ENCODE measurements at regions not wholly inside any gene's neighbourhood (a gene's known extent, or its start where the extent isn't known, plus 50 kb on each side); places are given as distances from the start of the nearest gene placed in this dataset.

DNA sequence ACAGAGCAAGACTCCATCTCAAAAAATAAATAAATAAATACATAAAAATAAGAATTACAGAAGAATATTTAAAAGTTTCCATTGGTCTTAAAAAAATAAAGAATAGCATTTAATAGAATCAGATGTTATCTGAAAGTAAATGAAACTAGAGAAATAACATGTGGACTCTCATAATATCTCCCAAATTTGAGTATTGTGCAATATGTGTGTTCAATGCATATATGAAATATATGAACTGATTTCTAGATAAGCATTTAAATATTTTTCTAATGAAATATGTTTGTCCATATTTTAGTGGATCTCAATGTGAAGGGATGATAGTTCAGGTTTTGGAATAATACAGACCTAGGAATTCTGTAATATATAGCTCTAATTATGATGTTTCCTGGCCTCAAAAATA is 265.9 kb upstream of the PMFBP1 start:
- Histone ChIP-seq H3K36me3 (ENCODE audit: control insufficient read depth in 1 of 2, insufficient read depth in 2 of 2, low read length in 1 of 2) (no peaks in the 10 kb centered on the region), H3K27me3 (ENCODE audit: control insufficient read depth in 1 of 2, insufficient read depth in 2 of 2, low read length in 1 of 2) (no peaks in the 10 kb centered on the region), H3K9me3 (ENCODE audit: control insufficient read depth, low read length) (no peaks in the 10 kb centered on the region), H3K27ac (ENCODE audit: low read depth in 1 of 2, low read length in 2 of 2) (no peak overlapping the region), H3K4me1 (ENCODE audit: control insufficient read depth in 1 of 2, insufficient read depth in 2 of 2, low read length in 2 of 2) (no peaks in the 10 kb centered on the region), H3K4me3 (ENCODE audit: low read length in 2 of 2) (no peak overlapping the region)
- intact Hi-C loops (cut with DNase I): no loop called here
- ATAC-seq (ENCODE audit: low FRiP score) (no peak), DNase-seq (no peak)

DNA sequence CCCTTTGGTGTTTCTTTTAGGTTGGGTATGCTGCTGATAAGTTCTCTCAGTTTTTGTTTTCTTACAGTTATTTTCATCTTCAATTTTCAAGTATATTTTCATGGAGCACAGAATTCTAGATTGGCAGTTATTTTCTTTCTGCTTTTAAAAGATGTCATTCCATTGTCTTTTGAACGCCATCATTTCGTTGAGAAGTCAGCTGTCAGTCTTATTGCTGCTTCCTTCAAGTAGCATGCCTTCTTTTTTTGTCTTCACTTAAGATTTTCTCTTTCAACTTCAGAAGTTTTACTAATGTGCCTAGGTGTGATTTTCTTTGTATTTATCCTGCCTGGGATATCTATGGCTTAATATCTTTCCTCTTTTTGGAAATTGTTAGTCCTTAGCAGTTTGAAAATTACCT is 262.2 kb upstream of the PMFBP1 start:
- H3K27me3 ChIP-seq (ENCODE audit: control insufficient read depth in 1 of 2, insufficient read depth in 2 of 2, low read length in 1 of 2): no peaks in the 10 kb centered on the region
- no peaks in the 10 kb centered on the region for H3K36me3 ChIP-seq (ENCODE audit: control insufficient read depth in 1 of 2, insufficient read depth in 2 of 2, low read length in 1 of 2)
- no peak for DNase-seq
- H3K4me3 ChIP-seq (ENCODE audit: low read length in 2 of 2): no peak overlapping the region
- intact Hi-C loops (cut with DNase I): no loop called here
- ATAC-seq (ENCODE audit: low FRiP score): no peak
- no peak overlapping the region for H3K27ac ChIP-seq (ENCODE audit: low read depth in 1 of 2, low read length in 2 of 2)
- no peaks in the 10 kb centered on the region for H3K9me3 ChIP-seq (ENCODE audit: control insufficient read depth, low read length)
- WGBS, 2 donors: 95 to 97% methylated on average over 2 of the region's 2 CpGs
- H3K4me1 ChIP-seq (ENCODE audit: control insufficient read depth in 1 of 2, insufficient read depth in 2 of 2, low read length in 2 of 2): no peaks in the 10 kb centered on the region

DNA sequence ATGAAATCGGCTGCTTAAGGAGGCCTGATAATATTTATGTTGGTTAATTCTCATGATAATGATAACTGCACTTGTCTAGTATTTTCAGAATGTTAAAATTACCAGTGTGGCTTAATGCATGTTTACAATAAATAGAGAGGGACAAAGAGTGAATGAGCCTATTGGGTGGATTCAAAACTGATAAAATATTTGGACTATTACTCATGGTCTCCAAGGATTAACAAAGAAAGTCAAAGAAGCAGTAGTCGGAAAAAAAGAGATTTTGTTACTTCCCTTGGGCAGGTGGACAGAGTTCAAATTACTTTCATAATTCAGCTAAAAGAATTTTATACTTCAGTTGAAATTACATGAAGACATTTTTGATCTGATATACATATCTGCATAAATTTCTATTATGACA is 258.2 kb upstream of the PMFBP1 start:
- 70 to 77% methylated on average over 2 of the region's 2 CpGs for whole genome bisulfite sequencing, 2 donors
- Histone ChIP-seq H3K27ac (ENCODE audit: low read depth in 1 of 2, low read length in 2 of 2) (no peak overlapping the region), H3K27me3 (ENCODE audit: control insufficient read depth in 1 of 2, insufficient read depth in 2 of 2, low read length in 1 of 2) (no peaks in the 10 kb centered on the region), H3K9me3 (ENCODE audit: control insufficient read depth, low read length) (no peaks in the 10 kb centered on the region), H3K4me3 (ENCODE audit: low read length in 2 of 2) (no peak overlapping the region), H3K36me3 (ENCODE audit: control insufficient read depth in 1 of 2, insufficient read depth in 2 of 2, low read length in 1 of 2) (no peaks in the 10 kb centered on the region), H3K4me1 (ENCODE audit: control insufficient read depth in 1 of 2, insufficient read depth in 2 of 2, low read length in 2 of 2) (no peaks in the 10 kb centered on the region)
- ATAC-seq (ENCODE audit: low FRiP score) (no peak), DNase-seq (no peak)
- intact Hi-C loops (cut with DNase I): no loop called here

DNA sequence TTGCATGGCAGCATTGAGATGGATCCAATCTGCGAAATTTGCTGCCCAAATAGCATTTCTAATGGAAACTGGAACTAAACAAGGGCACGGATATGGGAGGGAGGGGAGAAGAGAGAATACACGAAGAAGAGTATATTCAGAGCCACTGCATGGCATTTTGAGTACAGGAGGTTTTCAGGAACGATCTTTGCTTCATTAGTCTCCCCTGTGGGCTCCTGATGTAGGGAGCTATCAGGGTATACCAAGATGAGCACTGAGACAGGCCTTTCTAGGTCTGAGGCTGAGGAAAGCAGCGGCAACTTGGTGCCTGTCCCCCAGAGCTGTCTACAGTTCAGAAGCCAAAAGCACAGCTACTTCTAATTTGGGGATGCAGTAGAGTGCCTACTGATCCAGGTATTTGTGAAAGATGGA is 257.7 kb upstream of the PMFBP1 start:
- intact Hi-C loops (cut with DNase I): no loop called here
- Histone ChIP-seq H3K27me3 (ENCODE audit: control insufficient read depth in 1 of 2, insufficient read depth in 2 of 2, low read length in 1 of 2) (no peaks in the 10 kb centered on the region), H3K4me1 (ENCODE audit: control insufficient read depth in 1 of 2, insufficient read depth in 2 of 2, low read length in 2 of 2) (no peaks in the 10 kb centered on the region), H3K27ac (ENCODE audit: low read depth in 1 of 2, low read length in 2 of 2) (no peak overlapping the region), H3K36me3 (ENCODE audit: control insufficient read depth in 1 of 2, insufficient read depth in 2 of 2, low read length in 1 of 2) (no peaks in the 10 kb centered on the region), H3K4me3 (ENCODE audit: low read length in 2 of 2) (no peak overlapping the region), H3K9me3 (ENCODE audit: control insufficient read depth, low read length) (no peaks in the 10 kb centered on the region)
- ATAC-seq (ENCODE audit: low FRiP score): no peak
- 83 to 88% methylated on average over 5 of the region's 5 CpGs for WGBS, 2 donors
- no peak for DNase-seq

DNA sequence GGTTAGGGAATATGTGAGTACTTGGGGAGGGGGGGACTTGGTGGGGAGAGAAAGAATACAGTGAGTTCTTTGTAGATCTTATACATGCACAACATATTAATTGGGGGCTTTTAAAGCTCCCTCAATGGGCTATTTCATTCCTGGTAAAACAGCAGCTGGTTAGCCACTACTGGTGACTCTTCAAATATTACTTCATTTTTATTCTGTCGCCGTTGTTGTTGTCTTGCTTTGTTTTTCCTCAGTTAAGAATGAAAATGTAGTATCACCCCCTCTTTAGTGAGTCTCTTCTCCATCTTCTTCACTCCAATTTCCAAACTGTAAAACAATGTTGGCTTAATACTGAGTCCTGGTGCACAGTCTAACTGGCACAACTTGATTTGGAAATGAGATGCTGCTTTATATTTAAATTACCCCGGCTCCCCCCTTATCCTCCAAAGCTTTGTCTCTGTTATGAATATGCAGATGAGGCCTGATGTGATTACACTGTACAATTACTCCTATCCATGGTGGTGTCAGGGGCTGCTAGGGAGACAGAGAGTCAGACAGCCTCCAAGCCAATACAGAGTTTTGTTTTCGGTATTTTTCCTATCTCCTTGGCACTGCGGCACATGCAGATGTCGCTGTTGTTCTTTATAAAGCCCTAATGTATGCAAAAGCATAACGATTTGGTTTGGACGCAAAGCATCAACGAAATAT is 256.9 kb upstream of the PMFBP1 start:
- Histone ChIP-seq H3K9me3 (ENCODE audit: control insufficient read depth, low read length) (no peaks in the 10 kb centered on the region), H3K27me3 (ENCODE audit: control insufficient read depth in 1 of 2, insufficient read depth in 2 of 2, low read length in 1 of 2) (no peaks in the 10 kb centered on the region), H3K27ac (ENCODE audit: low read depth in 1 of 2, low read length in 2 of 2) (no peak overlapping the region), H3K4me3 (ENCODE audit: low read length in 2 of 2) (no peak overlapping the region), H3K4me1 (ENCODE audit: control insufficient read depth in 1 of 2, insufficient read depth in 2 of 2, low read length in 2 of 2) (no peaks in the 10 kb centered on the region), H3K36me3 (ENCODE audit: control insufficient read depth in 1 of 2, insufficient read depth in 2 of 2, low read length in 1 of 2) (no peaks in the 10 kb centered on the region)
- intact Hi-C loops (cut with DNase I): no loop called here
- WGBS, 2 donors: 88 to 89% methylated on average over 9 of the region's 9 CpGs
- DNase-seq (no peak), ATAC-seq (ENCODE audit: low FRiP score) (no peak)

DNA sequence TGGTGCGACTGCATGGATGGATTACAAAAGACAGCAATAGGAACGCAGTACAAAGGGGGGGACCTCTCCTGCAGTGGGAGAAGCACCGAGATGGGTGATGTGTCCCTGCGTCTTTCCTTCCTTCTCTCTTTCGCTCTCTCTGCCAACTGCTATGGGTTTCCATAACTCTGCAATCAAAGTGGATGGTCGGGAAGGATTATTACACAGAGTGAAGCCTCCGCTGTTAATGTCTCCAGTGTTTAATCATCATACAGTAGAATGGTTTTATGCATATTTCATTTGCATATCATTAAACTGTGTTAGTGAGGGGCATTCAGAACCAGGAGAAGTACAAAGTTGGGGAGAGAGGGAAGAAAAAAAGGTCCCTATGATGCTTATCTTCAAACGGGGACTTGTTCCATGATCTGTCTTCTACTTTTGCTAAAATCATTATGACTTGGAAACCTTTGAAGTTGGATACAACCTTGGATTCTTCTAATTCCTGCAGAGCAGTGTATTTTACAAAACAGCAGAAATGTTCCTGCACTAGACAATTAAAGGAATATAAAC is 255.9 kb upstream of the PMFBP1 start:
- DNase-seq (no peak), ATAC-seq (ENCODE audit: low FRiP score) (no peak)
- H3K27ac ChIP-seq (ENCODE audit: low read depth in 1 of 2, low read length in 2 of 2): no peak overlapping the region
- intact Hi-C loops (cut with DNase I): no loop called here
- H3K27me3 ChIP-seq (ENCODE audit: control insufficient read depth in 1 of 2, insufficient read depth in 2 of 2, low read length in 1 of 2): no peaks in the 10 kb centered on the region
- H3K4me3 ChIP-seq (ENCODE audit: low read length in 2 of 2): no peak overlapping the region
- H3K36me3 ChIP-seq (ENCODE audit: control insufficient read depth in 1 of 2, insufficient read depth in 2 of 2, low read length in 1 of 2): no peaks in the 10 kb centered on the region
- no peaks in the 10 kb centered on the region for H3K4me1 ChIP-seq (ENCODE audit: control insufficient read depth in 1 of 2, insufficient read depth in 2 of 2, low read length in 2 of 2)
- WGBS, 2 donors: 85 to 86% methylated on average over 8 of the region's 8 CpGs
- H3K9me3 ChIP-seq (ENCODE audit: control insufficient read depth, low read length): no peaks in the 10 kb centered on the region

DNA sequence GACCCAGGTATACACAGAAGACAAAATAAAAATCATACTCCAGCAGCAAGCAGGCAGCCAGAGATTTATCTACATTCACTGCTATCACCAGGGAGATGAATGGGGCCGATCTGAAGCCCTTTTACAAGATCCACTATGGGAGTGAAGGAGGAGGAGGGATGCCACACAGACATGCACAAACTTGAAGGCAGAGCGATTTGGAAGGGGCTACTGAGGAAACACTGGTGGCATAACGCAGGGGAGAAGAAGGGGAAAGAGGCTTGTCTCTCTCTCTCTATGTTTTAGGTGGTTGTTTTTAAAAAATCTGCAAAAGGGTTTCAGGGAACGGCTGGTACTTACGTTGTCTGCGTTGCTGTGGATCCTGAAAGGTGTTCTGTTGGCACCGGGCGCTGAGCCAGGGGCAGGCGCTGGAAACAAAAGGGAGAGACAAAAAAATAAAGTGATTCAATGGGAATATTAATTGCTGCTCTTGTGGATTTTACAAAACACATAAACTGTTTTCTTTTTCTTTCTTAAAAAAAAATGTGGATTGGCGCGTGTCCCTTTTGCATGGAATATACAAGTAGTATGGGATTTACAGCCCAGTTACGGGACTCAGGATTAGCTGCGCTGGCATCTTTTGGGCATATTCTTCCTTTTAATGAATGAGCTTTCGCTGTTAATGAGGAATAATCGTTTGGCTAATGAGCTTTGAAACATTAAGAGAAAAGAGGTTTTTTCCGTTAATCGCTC is 255.3 kb upstream of the PMFBP1 start:
- H3K27me3 ChIP-seq (ENCODE audit: control insufficient read depth in 1 of 2, insufficient read depth in 2 of 2, low read length in 1 of 2): no peaks in the 10 kb centered on the region
- H3K4me1 ChIP-seq (ENCODE audit: control insufficient read depth in 1 of 2, insufficient read depth in 2 of 2, low read length in 2 of 2): no peaks in the 10 kb centered on the region
- DNase-seq (no peak), ATAC-seq (ENCODE audit: low FRiP score) (no peak)
- intact Hi-C loops (cut with DNase I): no loop called here
- H3K36me3 ChIP-seq (ENCODE audit: control insufficient read depth in 1 of 2, insufficient read depth in 2 of 2, low read length in 1 of 2): no peaks in the 10 kb centered on the region
- H3K27ac ChIP-seq (ENCODE audit: low read depth in 1 of 2, low read length in 2 of 2): no peak overlapping the region
- no peak overlapping the region for H3K4me3 ChIP-seq (ENCODE audit: low read length in 2 of 2)
- H3K9me3 ChIP-seq (ENCODE audit: control insufficient read depth, low read length): no peaks in the 10 kb centered on the region
- 88 to 90% methylated on average over 17 of the region's 17 CpGs for whole genome bisulfite sequencing, 2 donors

DNA sequence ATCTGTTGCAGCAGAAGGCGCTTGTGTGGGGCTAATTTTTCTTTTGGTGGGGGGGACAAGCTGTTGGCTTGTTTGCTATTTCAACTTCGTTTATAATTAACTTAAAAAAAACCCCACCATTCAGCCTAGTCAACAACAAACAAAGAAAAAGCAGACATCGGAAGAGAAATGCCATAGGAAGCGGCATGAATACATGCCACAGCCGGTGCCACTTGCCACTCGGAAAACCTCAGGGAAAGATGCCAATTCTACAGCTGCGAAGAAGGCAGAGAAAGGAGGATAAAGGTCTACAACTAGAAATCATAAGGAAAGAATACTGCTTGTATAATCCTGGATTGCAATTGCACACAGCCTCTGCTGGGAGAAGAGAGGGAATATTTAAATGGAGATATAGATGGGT is 254.4 kb upstream of the PMFBP1 start:
- Histone ChIP-seq H3K27me3 (ENCODE audit: control insufficient read depth in 1 of 2, insufficient read depth in 2 of 2, low read length in 1 of 2) (no peaks in the 10 kb centered on the region), H3K9me3 (ENCODE audit: control insufficient read depth, low read length) (no peaks in the 10 kb centered on the region), H3K4me1 (ENCODE audit: control insufficient read depth in 1 of 2, insufficient read depth in 2 of 2, low read length in 2 of 2) (no peaks in the 10 kb centered on the region), H3K27ac (ENCODE audit: low read depth in 1 of 2, low read length in 2 of 2) (no peak overlapping the region), H3K36me3 (ENCODE audit: control insufficient read depth in 1 of 2, insufficient read depth in 2 of 2, low read length in 1 of 2) (no peaks in the 10 kb centered on the region), H3K4me3 (ENCODE audit: low read length in 2 of 2) (no peak overlapping the region)
- DNase-seq (no peak), ATAC-seq (ENCODE audit: low FRiP score) (no peak)
- intact Hi-C loops (cut with DNase I): no loop called here
- WGBS, 2 donors: 91 to 93% methylated on average over 7 of the region's 7 CpGs

All from aorta (tissue), 5 donors.